Neural crest cell (in vitro differentiated cells): ENCODE measurements at regions not wholly inside any gene's neighbourhood (a gene's known extent, or its start where the extent isn't known, plus 50 kb on each side); places are given as distances from the start of the nearest gene placed in this dataset.

Experiments
- DNase-seq: peaks from one replicate; pipeline ENCODE4 v3.0.0; 2021; ENCODE audit warnings: low read depth, mixed read lengths, low spot score
- H3K27ac Mint-ChIP-seq: one replicate; pipeline ENCODE4 v1.8.0; 2021; ENCODE audit warnings: mild to moderate bottlenecking, mixed read lengths; ENCODE audit not compliant: unreplicated experiment
- H3K27me3 Mint-ChIP-seq: 2 replicates; pipeline ENCODE4 v1.8.0; 2021; ENCODE audit warnings: low read depth, mild to moderate bottlenecking, mixed read lengths
- H3K36me3 Mint-ChIP-seq: 2 replicates; pipeline ENCODE4 v1.8.0; 2021; ENCODE audit warnings: low read depth, mild to moderate bottlenecking, mixed read lengths
- H3K4me1 Mint-ChIP-seq: 2 replicates; pipeline ENCODE4 v1.8.0; 2021; ENCODE audit warnings: mixed read lengths
- H3K4me3 Mint-ChIP-seq: one replicate; pipeline ENCODE4 v1.8.0; 2021; ENCODE audit warnings: mild to moderate bottlenecking, mixed read lengths
- H3K9me3 Mint-ChIP-seq: 2 replicates; pipeline ENCODE4 v1.8.0; 2021; ENCODE audit warnings: mixed read lengths
- TF ChIP-seq, protein P1 (sequence below): fragments of 200-600 bp; sonication (generic); conservative IDR thresholded peaks from 2 replicates; pipeline ENCODE4 v1.5.0; 2021; ENCODE audit warnings: antibody characterized with exemption, mild to moderate bottlenecking

DNA sequence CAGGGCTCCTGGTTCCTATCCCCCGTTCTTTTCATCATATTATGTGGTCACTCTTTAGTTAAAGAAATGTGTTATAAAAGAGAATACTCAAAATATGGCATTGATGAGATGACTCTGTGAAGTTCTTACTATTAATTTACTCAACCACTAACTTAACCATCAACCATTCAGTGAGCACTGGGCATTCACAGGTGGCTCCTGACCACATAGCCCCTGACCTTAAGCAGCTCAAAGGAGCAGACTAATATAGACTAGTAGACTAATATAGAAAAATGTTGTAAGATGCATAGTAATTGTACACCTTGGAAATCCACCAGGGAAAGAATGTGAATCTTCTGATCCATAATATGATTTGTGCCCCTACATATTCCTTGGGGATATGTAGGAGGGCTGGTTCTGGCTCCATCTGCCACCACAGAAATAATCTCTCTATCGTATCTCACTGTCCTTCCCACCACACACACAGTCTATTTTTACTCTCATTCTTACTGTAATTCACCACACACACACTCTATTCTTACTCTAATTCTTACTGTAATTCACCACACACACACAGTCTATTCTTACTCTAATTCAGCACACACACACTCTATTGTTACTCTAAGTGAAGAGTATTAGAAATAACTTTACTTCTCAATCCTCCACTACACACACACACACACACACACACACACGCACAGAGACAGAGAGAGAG is 188.9 kb upstream of the ITGA4 start:
- TF ChIP-seq, protein P1, sequence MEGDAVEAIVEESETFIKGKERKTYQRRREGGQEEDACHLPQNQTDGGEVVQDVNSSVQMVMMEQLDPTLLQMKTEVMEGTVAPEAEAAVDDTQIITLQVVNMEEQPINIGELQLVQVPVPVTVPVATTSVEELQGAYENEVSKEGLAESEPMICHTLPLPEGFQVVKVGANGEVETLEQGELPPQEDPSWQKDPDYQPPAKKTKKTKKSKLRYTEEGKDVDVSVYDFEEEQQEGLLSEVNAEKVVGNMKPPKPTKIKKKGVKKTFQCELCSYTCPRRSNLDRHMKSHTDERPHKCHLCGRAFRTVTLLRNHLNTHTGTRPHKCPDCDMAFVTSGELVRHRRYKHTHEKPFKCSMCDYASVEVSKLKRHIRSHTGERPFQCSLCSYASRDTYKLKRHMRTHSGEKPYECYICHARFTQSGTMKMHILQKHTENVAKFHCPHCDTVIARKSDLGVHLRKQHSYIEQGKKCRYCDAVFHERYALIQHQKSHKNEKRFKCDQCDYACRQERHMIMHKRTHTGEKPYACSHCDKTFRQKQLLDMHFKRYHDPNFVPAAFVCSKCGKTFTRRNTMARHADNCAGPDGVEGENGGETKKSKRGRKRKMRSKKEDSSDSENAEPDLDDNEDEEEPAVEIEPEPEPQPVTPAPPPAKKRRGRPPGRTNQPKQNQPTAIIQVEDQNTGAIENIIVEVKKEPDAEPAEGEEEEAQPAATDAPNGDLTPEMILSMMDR: no peak
- H3K4me3 Mint-ChIP-seq: no peak overlapping the region
- no peaks in the 10 kb centered on the region for H3K36me3 Mint-ChIP-seq
- DNase-seq: no peak
- no peaks in the 10 kb centered on the region for H3K27me3 Mint-ChIP-seq
- H3K4me1 Mint-ChIP-seq: peaks cover 24% of the 10 kb centered on the region
- H3K9me3 Mint-ChIP-seq: no peaks in the 10 kb centered on the region
- H3K27ac Mint-ChIP-seq: no peak overlapping the region

DNA sequence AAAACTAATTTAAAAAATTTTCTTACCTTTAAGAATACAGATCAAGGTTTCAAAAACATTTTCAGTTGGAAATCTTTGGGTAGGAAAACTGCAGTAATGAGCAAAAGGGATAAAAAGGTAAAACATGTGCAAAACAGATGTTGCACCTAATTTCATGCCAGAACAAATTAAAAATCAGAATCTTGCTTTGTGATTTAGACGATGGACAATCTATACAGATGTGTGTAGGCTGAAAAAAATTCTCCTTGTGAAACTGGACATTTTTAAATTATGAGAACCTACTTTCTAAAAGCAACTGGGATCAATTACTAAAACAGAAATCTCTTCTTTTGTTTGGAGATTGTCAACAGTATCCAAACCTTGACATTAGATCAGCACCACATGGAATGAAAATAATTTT is 183.2 kb upstream of the ITGA4 start:
- Mint-ChIP-seq H3K9me3 (no peaks in the 10 kb centered on the region), H3K4me3 (no peak overlapping the region)
- TF ChIP-seq, protein P1: no peak

DNA sequence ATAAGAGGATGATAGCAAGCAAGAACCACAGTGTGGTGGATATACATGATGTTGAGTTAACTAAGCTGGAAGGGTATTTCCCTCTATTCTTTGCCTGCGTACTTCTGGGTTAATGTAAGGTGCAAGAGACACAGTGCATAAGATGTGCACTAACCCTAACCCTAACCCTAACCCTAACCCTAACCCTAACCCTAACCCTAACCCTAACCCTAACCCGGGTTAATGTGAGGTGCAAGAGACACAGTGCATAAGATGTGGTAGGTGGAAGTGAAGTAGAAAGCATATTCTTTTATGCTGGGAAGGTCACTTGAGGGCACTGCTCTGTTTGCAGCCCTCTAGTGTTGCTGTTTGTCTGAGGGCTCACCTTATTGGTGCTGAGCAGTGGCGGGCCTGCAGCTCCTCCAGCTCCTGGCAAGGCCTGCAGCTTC is 181.5 kb upstream of the ITGA4 start:
- DNase-seq: no peak
- no peak overlapping the region for H3K27ac Mint-ChIP-seq

More for the DNA sequence above, 183.2 kb upstream of the ITGA4 start:
- Mint-ChIP-seq H3K27ac (no peak overlapping the region), H3K4me1 (peaks cover 11% of the 10 kb centered on the region), H3K27me3 (no peaks in the 10 kb centered on the region), H3K36me3 (no peaks in the 10 kb centered on the region)
- DNase-seq: no peak

DNA sequence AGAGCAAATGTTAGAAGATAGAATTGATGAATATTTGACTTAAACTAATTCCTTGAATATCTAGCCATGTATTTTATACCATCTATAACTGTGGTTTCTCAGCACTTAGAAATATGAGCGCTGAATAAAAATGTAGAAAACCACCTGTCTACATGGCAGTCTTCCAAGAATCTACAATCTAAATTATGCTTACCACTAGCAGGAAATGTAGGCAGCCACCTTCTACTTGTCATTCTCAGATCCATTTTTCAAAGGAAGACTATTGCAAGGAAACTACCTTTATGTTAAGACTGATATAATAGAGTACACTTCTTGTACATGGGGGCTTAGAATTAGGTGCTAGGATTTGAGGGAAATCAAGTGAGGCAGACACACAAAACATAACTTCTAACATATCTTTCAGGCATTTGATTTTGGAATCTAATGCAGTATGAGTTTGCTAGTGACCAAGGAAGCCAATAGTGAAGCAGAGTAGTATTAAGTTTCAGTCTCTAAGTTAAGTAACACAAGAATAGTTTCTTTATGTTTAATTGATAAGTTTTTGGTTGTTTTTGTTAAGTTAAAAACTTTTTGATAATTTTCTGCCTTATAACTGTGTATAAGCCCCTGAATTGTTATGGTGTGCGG is 175.9 kb upstream of the ITGA4 start:
- H3K9me3 Mint-ChIP-seq: peaks cover 7% of the 10 kb centered on the region
- no peak overlapping the region for H3K4me3 Mint-ChIP-seq
- TF ChIP-seq, protein P1: no peak
- H3K27ac Mint-ChIP-seq: no peak overlapping the region
- no peaks in the 10 kb centered on the region for H3K36me3 Mint-ChIP-seq
- DNase-seq: no peak
- H3K27me3 Mint-ChIP-seq: no peaks in the 10 kb centered on the region
- H3K4me1 Mint-ChIP-seq: peaks cover 5% of the 10 kb centered on the region

More for the DNA sequence above, 181.5 kb upstream of the ITGA4 start:
- no peaks in the 10 kb centered on the region for H3K36me3 Mint-ChIP-seq
- H3K9me3 Mint-ChIP-seq: no peaks in the 10 kb centered on the region
- TF ChIP-seq, protein P1: no peak
- H3K4me3 Mint-ChIP-seq: no peak overlapping the region
- H3K27me3 Mint-ChIP-seq: no peaks in the 10 kb centered on the region
- H3K4me1 Mint-ChIP-seq: peaks cover 11% of the 10 kb centered on the region

DNA sequence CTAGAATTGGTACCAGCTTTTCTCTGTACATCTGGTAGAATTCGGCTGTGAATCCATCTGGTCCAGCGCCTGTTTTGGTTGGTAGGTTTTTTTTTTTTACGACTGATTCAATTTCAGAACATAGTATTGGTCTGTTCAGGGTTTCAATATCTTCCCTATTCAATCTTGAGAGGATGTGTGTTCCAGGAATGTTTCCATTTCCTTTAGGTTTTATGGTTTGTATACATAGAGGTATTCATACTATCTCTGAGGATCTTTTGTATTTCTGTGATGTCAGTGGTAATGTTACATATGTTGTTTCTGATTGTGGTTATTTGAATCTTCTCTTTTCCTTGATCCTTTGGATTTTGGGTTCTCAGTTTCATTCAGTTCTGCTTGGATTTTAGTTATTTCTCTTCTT is 172.1 kb upstream of the ITGA4 start:
- DNase-seq: no peak
- Mint-ChIP-seq H3K27ac (no peak overlapping the region), H3K4me1 (peaks cover 5% of the 10 kb centered on the region), H3K27me3 (no peaks in the 10 kb centered on the region), H3K36me3 (no peaks in the 10 kb centered on the region), H3K9me3 (peaks cover 13% of the 10 kb centered on the region), H3K4me3 (no peak overlapping the region)
- TF ChIP-seq, protein P1: no peak
